ENCODE measurements at regions not wholly inside any gene's neighbourhood (a gene's known extent, or its start where the extent isn't known, plus 50 kb on each side); places are given as distances from the start of the nearest gene placed in this dataset.

DNA sequence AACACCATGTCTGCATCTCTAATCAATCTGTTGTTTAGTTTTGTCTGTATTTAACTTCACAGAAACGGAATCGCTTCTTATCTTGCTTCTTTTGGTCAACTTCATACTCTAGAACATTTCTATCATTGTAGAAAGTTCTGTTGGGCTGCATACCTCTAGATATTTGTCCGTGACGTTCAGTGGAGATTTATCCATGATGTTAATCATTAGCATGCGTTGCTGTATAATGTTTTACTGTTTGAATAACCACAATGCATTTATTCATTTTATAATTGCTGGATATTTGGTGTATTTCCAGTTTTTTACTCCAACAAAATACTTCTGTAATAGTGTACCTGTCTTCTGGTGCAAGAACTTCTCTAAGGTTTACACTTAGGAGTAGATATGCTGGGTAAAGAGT, 96.2 kb upstream of the GDNF start:
- H3K4me3 ChIP-seq (ENCODE audit: low read depth, low read length) = no peak overlapping the region
- H3K36me3 ChIP-seq (ENCODE audit: control insufficient read depth in 2 of 2, insufficient read depth in 1 of 2, low read length in 2 of 2) = no peaks in the 10 kb centered on the region
- ChIA-PET POLR2A (no interaction called here), CTCF (no interaction called here)
- TF ChIP-seq ZNF596 (tag by site-specific recombination; IDR thresholded peaks at IDR 0.05) (no peak), ZNF658 (tag by site-specific recombination; IDR thresholded peaks at IDR 0.05) (no peak), ZNF274 (IDR thresholded peaks at IDR 0.05; ENCODE audit: low read length) (no peak), ZNF274 (tag by site-specific recombination; IDR thresholded peaks at IDR 0.05; ENCODE audit: borderline replicate concordance) (no peak), GFI1B (tag by site-specific recombination; IDR thresholded peaks at IDR 0.05) (no peak), ZNF664 (tag by site-specific recombination; IDR thresholded peaks at IDR 0.05) (no peak), ZNF670 (tag by site-specific recombination; IDR thresholded peaks at IDR 0.05; ENCODE audit: low read depth) (no peak), ZBTB11 (tag by site-specific recombination; conservative IDR thresholded peaks at IDR 0.05; ENCODE audit: low read depth) (no peak), ZNF426 (tag by site-specific recombination; IDR thresholded peaks at IDR 0.05) (no peak), ZNF518A (tag by site-specific recombination; conservative IDR thresholded peaks at IDR 0.05; ENCODE audit: low read depth) (no peak), ZNF350 (tag by site-specific recombination; IDR thresholded peaks at IDR 0.05) (no peak), ZNF169 (tag by site-specific recombination; IDR thresholded peaks at IDR 0.05) (no peak), ZFP37 (tag by site-specific recombination; IDR thresholded peaks at IDR 0.05) (no peak), ZFHX2 (tag by site-specific recombination; conservative IDR thresholded peaks at IDR 0.05) (no peak), MYNN (tag by site-specific recombination; IDR thresholded peaks at IDR 0.05; ENCODE audit: borderline replicate concordance) (no peak), ZNF530 (tag by site-specific recombination; IDR thresholded peaks at IDR 0.05; ENCODE audit: low read depth) (no peak), ZNF785 (tag by site-specific recombination; IDR thresholded peaks at IDR 0.05) (no peak)
- H3K9me3 ChIP-seq (ENCODE audit: control insufficient read depth, insufficient read depth, low read depth, low read length) = no peaks in the 10 kb centered on the region; the same call in 1 of the 2 replicates
- H3K27ac ChIP-seq (ENCODE audit: extremely low read depth, low read depth, low read length) = no peak overlapping the region
- no peaks in the 10 kb centered on the region for H3K4me1 ChIP-seq (ENCODE audit: control insufficient read depth, insufficient read depth, low read length)

- ChIA-PET CTCF (no interaction called here), POLR2A (no interaction called here)
- H3K36me3 ChIP-seq (ENCODE audit: control insufficient read depth in 2 of 2, insufficient read depth in 1 of 2, low read length in 2 of 2) = no peaks in the 10 kb centered on the region
- H3K27ac ChIP-seq (ENCODE audit: extremely low read depth, low read depth, low read length) = no peak overlapping the region
- no peaks in the 10 kb centered on the region for H3K4me1 ChIP-seq (ENCODE audit: control insufficient read depth, insufficient read depth, low read length)
- H3K9me3 ChIP-seq (ENCODE audit: control insufficient read depth, insufficient read depth, low read depth, low read length) = no peaks in the 10 kb centered on the region; the same call in 1 of the 2 replicates
- H3K4me3 ChIP-seq (ENCODE audit: low read depth, low read length) = no peak overlapping the region
- TF ChIP-seq REST (tag by site-specific recombination; IDR thresholded peaks at IDR 0.05) (no peak), ZNF600 (tag by site-specific recombination; IDR thresholded peaks at IDR 0.05) (no peak), ZNF23 (tag by site-specific recombination; IDR thresholded peaks at IDR 0.05; ENCODE audit: borderline replicate concordance) (no peak), ZNF350 (tag by site-specific recombination; IDR thresholded peaks at IDR 0.05) (no peak), SCRT2 (tag by site-specific recombination; IDR thresholded peaks at IDR 0.05) (no peak), ZNF488 (tag by site-specific recombination; IDR thresholded peaks at IDR 0.05) (no peak), BCL11A (tag by site-specific recombination; IDR thresholded peaks at IDR 0.05; ENCODE audit: low read depth) (no peak), ZNF521 (tag by site-specific recombination; IDR thresholded peaks at IDR 0.05) (no peak)
Observed at GRCh38 chr5:37933576-37933975, 93.7 kb upstream of the GDNF start.

All from HEK293 (cell line).